HepG2 (cell line): ENCODE measurements at regions not wholly inside any gene's neighbourhood (a gene's known extent, or its start where the extent isn't known, plus 50 kb on each side); places are given as distances from the start of the nearest gene placed in this dataset.

Experiments
- ATAC-seq: fragments of 200-7000 bp; cut with Tn5 transposase; 3 replicates; pipeline ENCODE4 v1.9.1; 2020; ENCODE audit warnings: mild to moderate bottlenecking, moderate library complexity
- BruUV-seq: library from RNA; stranded (reverse); fragments of 400-500 nt; replicated peaks from 2 replicates; lab custom pipeline; 2021; lab: Mats Ljungman, UMichigan
- CTCF ChIA-PET: fragments of 300-600 bp; formaldehyde crosslinking; extraction: SDS; loops from one replicate; lab custom pipeline; 2021; ENCODE audit warnings: low total read pairs, inconsistent platforms, low intra/inter-chr PET ratio; lab: Yijun Ruan, JAX
- POLR2A ChIA-PET: fragments of 350-600 bp; sonication (Branson Sonifier 250); formaldehyde crosslinking; loops from one replicate; lab custom pipeline; 2020; ENCODE audit warnings: antibody characterized with exemption, inconsistent platforms; lab: Yijun Ruan, JAX
- DNase-seq: peaks from one replicate; pipeline ENCODE4 v3.0.0-alpha.2; 2015; ENCODE audit warnings: low spot score
- FAIRE-seq: peaks from 3 replicates; lab custom pipeline; 2011; peaks lifted over from hg19 to GRCh38; lab: Jason Lieb, UNC
- H2AFZ ChIP-seq: one replicate; pipeline ENCODE4 v1.6.1; 2011; ENCODE audit warnings: low read length, inconsistent platforms
- H3K27ac ChIP-seq: fragments of 300-600 bp; 3 replicates; pipeline ENCODE4 v1.8.0; 2011; ENCODE audit warnings: mixed run types, mild to moderate bottlenecking, mixed read lengths, low read length, inconsistent platforms; ENCODE audit not compliant: insufficient read depth; ENCODE audit errors: extremely low read length
- H3K27me3 ChIP-seq, 2 experiments: fragments of 200-600 bp in 1 of 2; 2 replicates in 1 of 2; 3 replicates in 1 of 2; pipeline versions ENCODE4 v1.6.0 to v1.8.0; 2011; ENCODE audit warnings: low read length in 2 of 2, mild to moderate bottlenecking in 2 of 2, moderate library complexity in 2 of 2, inconsistent platforms in 1 of 2; ENCODE audit not compliant: insufficient read depth in 2 of 2, control insufficient read depth in 1 of 2
- H3K36me3 ChIP-seq, 2 experiments: fragments of 200-600 bp in 1 of 2; replicated peaks in 1 of 2; 2 replicates in 1 of 2; 3 replicates in 1 of 2; pipeline versions ENCODE4 v1.5.1 to v1.8.0; 2011; ENCODE audit warnings: low read length in 2 of 2, inconsistent platforms in 1 of 2; ENCODE audit not compliant: insufficient read depth in 2 of 2, control insufficient read depth in 1 of 2
- H3K4me1 ChIP-seq: 2 replicates; pipeline ENCODE4 v1.5.1; 2012; ENCODE audit warnings: low read length, inconsistent platforms; ENCODE audit not compliant: insufficient read depth
- H3K4me2 ChIP-seq: 2 replicates; pipeline ENCODE4 v1.6.0; 2011; ENCODE audit warnings: low read depth, low read length, inconsistent platforms
- H3K4me3 ChIP-seq, 3 experiments: fragments of 200-600 bp in 1 of 3; sonication (generic), shearing (Covaris generic) in 1 of 3; replicated peaks in 1 of 3; 2 replicates each; pipeline ENCODE4 v1.5.1; 2011 to 2016; ENCODE audit warnings: low read length in 3 of 3, inconsistent platforms in 2 of 3, low read depth in 2 of 3, mild to moderate bottlenecking in 2 of 3, control low read depth in 1 of 3, mixed read lengths in 1 of 3; ENCODE audit not compliant: insufficient read depth in 1 of 3
- H3K79me2 ChIP-seq: one replicate; pipeline ENCODE4 v1.6.1; 2011; ENCODE audit warnings: low read length, inconsistent platforms; ENCODE audit not compliant: insufficient read depth
- H3K9ac ChIP-seq: 2 replicates; pipeline ENCODE4 v1.6.0; 2011; ENCODE audit warnings: mild to moderate bottlenecking, low read depth, low read length, inconsistent platforms; ENCODE audit not compliant: insufficient read depth
- H3K9me3 ChIP-seq: 2 replicates; pipeline ENCODE4 v1.5.1; 2012; ENCODE audit warnings: mild to moderate bottlenecking, low read length
- H4K20me1 ChIP-seq: 2 replicates; pipeline ENCODE4 v1.6.0; 2011; ENCODE audit warnings: inconsistent platforms, mild to moderate bottlenecking, low read length, moderate library complexity; ENCODE audit not compliant: insufficient read depth
- CENPT ChIP-seq: sonication (generic); formaldehyde crosslinking; IDR thresholded peaks from 2 replicates; pipeline ENCODE4 v1.8.0; 2022; ENCODE audit warnings: low read depth, mild to moderate bottlenecking, moderate library complexity, missing genetic modification reagents
- HDAC6 ChIP-seq: fragments of 200-600 bp; sonication (generic); IDR thresholded peaks from 2 replicates; pipeline ENCODE4 v1.7.0; 2017; ENCODE audit warnings: mild to moderate bottlenecking, antibody characterized with exemption, low read length, low read depth
- HMGXB3 ChIP-seq: sonication (generic); formaldehyde crosslinking; IDR thresholded peaks from 2 replicates; pipeline ENCODE4 v1.4.0; 2020; ENCODE audit warnings: missing genetic modification reagents, borderline replicate concordance
- IKZF1 ChIP-seq: fragments of 450-650 bp; IDR thresholded peaks from 2 replicates; pipeline ENCODE4 v1.7.1; 2016
- NPAS2 ChIP-seq: sonication (generic); formaldehyde crosslinking; IDR thresholded peaks from 2 replicates; pipeline ENCODE4 v1.8.0; 2022; ENCODE audit warnings: mild to moderate bottlenecking, missing genetic modification reagents, borderline replicate concordance
- RARA ChIP-seq: IDR thresholded peaks from 2 replicates; pipeline ENCODE4 v1.6.1; 2016; ENCODE audit warnings: missing genetic modification reagents, missing compliant biosample characterization
- ZBTB34 ChIP-seq: sonication (generic); formaldehyde crosslinking; IDR thresholded peaks from 2 replicates; pipeline ENCODE4 v1.8.0; 2022; ENCODE audit warnings: mild to moderate bottlenecking, missing genetic modification reagents
- ZBTB49 ChIP-seq: sonication (generic); formaldehyde crosslinking; IDR thresholded peaks from 2 replicates; pipeline ENCODE4 v1.4.0; 2020; ENCODE audit warnings: missing genetic modification reagents, borderline replicate concordance
- ZNF274 ChIP-seq: sonication (generic); formaldehyde crosslinking; IDR thresholded peaks from 2 replicates; pipeline ENCODE4 v1.5.1; 2020; ENCODE audit warnings: mild to moderate bottlenecking, missing genetic modification reagents
- ZNF3 ChIP-seq: IDR thresholded peaks from 2 replicates; pipeline ENCODE4 v1.7.0; 2017; ENCODE audit warnings: inconsistent platforms
- ZNF430 ChIP-seq: sonication (generic); formaldehyde crosslinking; IDR thresholded peaks from 2 replicates; pipeline ENCODE4 v1.9.0; 2021; ENCODE audit warnings: mild to moderate bottlenecking, missing genetic modification reagents
- ZNF44 ChIP-seq: sonication (generic); formaldehyde crosslinking; IDR thresholded peaks from 2 replicates; pipeline ENCODE4 v1.5.1; 2020; ENCODE audit warnings: mild to moderate bottlenecking, missing genetic modification reagents
- ZNF460 ChIP-seq: sonication (generic); formaldehyde crosslinking; IDR thresholded peaks from 2 replicates; pipeline ENCODE4 v1.5.1; 2020; ENCODE audit warnings: missing genetic modification reagents, mild to moderate bottlenecking, borderline replicate concordance
- ZNF549 ChIP-seq: sonication (generic); formaldehyde crosslinking; IDR thresholded peaks from 2 replicates; pipeline ENCODE4 v1.5.0; 2020; ENCODE audit warnings: missing genetic modification reagents
- ZNF550 ChIP-seq: sonication (generic); formaldehyde crosslinking; IDR thresholded peaks from 2 replicates; pipeline ENCODE4 v1.4.0; 2020; ENCODE audit warnings: mild to moderate bottlenecking, missing genetic modification reagents, borderline replicate concordance
- ZNF660 ChIP-seq: sonication (generic); formaldehyde crosslinking; IDR thresholded peaks from 2 replicates; pipeline ENCODE4 v1.5.1; 2020; ENCODE audit warnings: mild to moderate bottlenecking, low read depth, missing genetic modification reagents, borderline replicate concordance
- WGBS: methylation state at CpG from one replicate; pipeline ENCODE4 v1.1.6; 2017; ENCODE audit warnings: low lambda C conversion rate; 5-methylcytosine and 5-hydroxymethylcytosine counted together
- in situ Hi-C: cut with HindIII; loops from 2 replicates; pipeline ENCODE4 v1.10.0; 2017; ENCODE audit warnings: low pct_unique_long_range_greater_than_20kb; ENCODE audit not compliant: extremely low pct_ligation_motif_present
- intact Hi-C: fragments of 100-400 bp; cut with micrococcal nuclease; formaldehyde crosslinking; loops from one replicate; pipeline ENCODE4 v1.10.0; 2022; ENCODE audit not compliant: unreplicated experiment

GRCh38 chr1:244286341-244286740 lies 165.4 kb downstream of the ADSS2 start (continued):
- TF ChIP-seq NPAS2 (CRISPR knock-in tag): no peak
- TF ChIP-seq HDAC6: no peak
- no peak for TF ChIP-seq ZNF44 (CRISPR knock-in tag)
- no peak for TF ChIP-seq ZNF660 (CRISPR knock-in tag)
- TF ChIP-seq HMGXB3 (CRISPR knock-in tag): no peak

- in situ Hi-C loops: no loop called here
- WGBS: 0% methylated on average over 1 of the region's 1 CpG
- ChIA-PET POLR2A (no interaction called here), CTCF (no interaction called here)
- Histone ChIP-seq H3K36me3 (no peaks in the 10 kb centered on the region), H3K4me3 (no peak overlapping the region), H2AFZ (no peak overlapping the region), H3K4me2 (no peak overlapping the region), H4K20me1 (no peaks in the 10 kb centered on the region), H3K27ac (no peak overlapping the region), H3K4me1 (no peaks in the 10 kb centered on the region), H3K79me2 (no peaks in the 10 kb centered on the region), H3K27me3 (peaks cover 0 to 17% of the 10 kb centered on the region in 2 experiments; a peak in 1 of 5 replicates), H3K9me3 (no peaks in the 10 kb centered on the region), H3K9ac (no peak overlapping the region)
- ATAC-seq (no peak), DNase-seq (no peak), FAIRE-seq (no peak)
- no TSS peak for BruUV-seq
- intact Hi-C loops: no loop called here
- TF ChIP-seq ZNF460 (CRISPR knock-in tag): no peak
- no peak for TF ChIP-seq ZNF430 (CRISPR knock-in tag)
- no peak for TF ChIP-seq HDAC6
- TF ChIP-seq ZNF274 (CRISPR knock-in tag): no peak
- no peak for TF ChIP-seq ZNF550
- no peak for TF ChIP-seq ZNF549 (CRISPR knock-in tag)
- no peak for TF ChIP-seq ZBTB49 (CRISPR knock-in tag)
- no peak for TF ChIP-seq CENPT
- TF ChIP-seq IKZF1: no peak
- no peak for TF ChIP-seq ZBTB34 (CRISPR knock-in tag)
- TF ChIP-seq ZNF3: no peak
- no peak for TF ChIP-seq RARA (CRISPR knock-in tag)
These were observed 164.0 kb downstream of the ADSS2 start for GRCh38 chr1:244287726-244288125.
